ENCODE measurements at regions not wholly inside any gene's neighbourhood (a gene's known extent, or its start where the extent isn't known, plus 50 kb on each side); places are given as distances from the start of the nearest gene placed in this dataset.

DNA sequence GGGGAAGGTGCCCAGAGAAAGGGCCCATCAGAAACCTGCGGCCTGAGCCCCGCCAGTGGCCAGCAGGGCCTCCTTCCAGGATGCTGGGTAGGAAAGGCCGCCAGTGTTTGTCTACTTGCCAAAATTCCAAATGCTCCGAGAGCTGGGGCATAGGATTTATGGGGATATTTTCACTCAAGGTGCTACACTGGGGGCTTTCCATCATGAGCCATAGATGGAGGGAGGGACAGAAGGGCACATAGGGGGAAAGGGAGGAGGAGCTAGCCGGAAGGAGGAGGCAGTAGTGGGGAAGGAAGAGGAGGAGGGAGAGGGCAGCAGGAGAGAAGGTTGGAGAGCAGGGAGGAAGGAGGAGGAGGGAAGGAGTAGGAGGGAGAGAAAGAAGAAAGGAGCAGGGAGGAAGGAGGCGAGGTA, 494.7 kb upstream of the PROK2 start:
- TF ChIP-seq, protein P1, sequence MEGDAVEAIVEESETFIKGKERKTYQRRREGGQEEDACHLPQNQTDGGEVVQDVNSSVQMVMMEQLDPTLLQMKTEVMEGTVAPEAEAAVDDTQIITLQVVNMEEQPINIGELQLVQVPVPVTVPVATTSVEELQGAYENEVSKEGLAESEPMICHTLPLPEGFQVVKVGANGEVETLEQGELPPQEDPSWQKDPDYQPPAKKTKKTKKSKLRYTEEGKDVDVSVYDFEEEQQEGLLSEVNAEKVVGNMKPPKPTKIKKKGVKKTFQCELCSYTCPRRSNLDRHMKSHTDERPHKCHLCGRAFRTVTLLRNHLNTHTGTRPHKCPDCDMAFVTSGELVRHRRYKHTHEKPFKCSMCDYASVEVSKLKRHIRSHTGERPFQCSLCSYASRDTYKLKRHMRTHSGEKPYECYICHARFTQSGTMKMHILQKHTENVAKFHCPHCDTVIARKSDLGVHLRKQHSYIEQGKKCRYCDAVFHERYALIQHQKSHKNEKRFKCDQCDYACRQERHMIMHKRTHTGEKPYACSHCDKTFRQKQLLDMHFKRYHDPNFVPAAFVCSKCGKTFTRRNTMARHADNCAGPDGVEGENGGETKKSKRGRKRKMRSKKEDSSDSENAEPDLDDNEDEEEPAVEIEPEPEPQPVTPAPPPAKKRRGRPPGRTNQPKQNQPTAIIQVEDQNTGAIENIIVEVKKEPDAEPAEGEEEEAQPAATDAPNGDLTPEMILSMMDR (IDR thresholded peaks at IDR 0.05), result no peak
- TF ChIP-seq POLR2A (IDR thresholded peaks at IDR 0.05), result no peak

All from right lobe of liver (tissue), 4 donors.